NCI-H510A (cell line): ENCODE measurements at regions not wholly inside any gene's neighbourhood (a gene's known extent, or its start where the extent isn't known, plus 50 kb on each side); places are given as distances from the start of the nearest gene placed in this dataset.

Source experiments
- DNase-seq: peaks from one replicate; lab custom pipeline; 2025; lab: John Stamatoyannopoulos, UW

DNA sequence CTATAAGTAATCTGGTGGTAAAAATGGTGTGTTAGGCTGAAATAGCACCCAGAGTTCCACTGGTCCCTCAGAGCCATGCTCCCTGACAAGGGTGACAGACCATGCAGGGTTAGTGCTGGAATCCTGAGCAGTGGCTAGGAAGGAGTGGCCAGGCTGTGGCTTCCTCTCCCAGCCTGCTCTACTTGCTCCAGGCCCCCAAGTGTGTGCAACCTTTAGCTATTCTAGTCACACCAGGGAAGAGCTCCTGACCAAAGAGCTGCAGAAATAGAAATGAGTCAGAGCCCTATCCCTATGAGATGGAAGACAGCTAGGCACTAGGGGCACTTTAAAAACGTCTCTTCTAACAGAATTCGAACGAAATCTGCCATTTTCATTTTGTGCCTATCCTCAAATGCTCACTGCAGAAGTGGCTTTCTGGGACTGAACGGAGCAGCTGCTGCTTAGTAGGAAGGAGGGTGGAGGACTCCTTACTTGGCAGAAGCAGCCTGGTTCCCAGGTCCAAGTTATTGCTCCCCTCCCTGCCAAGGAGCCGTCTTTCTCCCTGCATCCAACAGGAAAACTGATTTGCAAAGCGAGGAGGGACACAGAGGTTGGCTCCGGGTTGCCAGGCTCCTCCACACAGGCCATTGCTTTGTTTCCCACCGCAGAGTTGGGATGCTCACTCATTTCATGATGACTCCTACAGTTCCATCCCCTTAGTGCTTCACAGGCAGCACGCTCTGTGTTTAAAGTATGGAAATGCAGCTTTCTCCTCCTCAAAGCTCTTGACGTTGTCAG lies 754.5 kb downstream of the C6orf118 start:
- no peak for DNase-seq

DNA sequence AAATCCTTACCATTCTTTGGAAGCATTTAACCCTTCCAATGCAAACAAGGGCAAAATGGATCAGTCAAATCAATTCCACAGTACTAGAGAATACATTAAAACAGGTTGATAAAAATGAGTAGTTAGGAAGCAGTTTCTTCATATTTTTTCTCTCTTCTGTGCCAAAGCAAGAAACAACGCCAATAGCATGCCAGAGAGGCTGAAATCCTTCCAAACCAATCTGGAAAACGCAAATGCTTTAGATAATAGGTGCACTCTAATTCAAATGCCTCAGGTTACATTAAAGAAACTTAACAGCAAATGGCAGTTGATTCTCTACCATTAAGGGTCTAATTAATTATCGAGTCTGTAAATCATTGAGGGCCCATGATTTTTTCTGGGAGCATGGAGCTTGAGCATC lies 755.2 kb downstream of the C6orf118 start:
- no peak for DNase-seq

DNA sequence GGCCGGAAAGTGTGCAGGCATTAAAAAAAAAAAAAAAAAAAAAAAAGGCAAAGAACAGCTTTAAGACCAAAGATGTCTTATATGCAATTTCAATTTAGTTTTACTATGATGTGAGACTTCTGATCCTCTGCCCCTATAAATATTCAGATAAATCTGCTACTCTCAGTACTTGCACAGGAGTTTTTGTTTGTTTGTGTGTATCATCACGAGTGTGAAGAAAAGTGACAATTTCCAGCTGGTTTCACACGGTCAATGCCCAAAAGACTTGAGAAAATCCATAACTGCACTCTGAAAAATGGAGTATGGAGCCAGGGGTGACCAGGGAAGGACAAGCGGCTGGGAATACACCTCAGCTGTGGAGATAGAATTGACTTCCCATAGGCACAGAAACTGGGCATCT lies 757.7 kb downstream of the C6orf118 start:
- no peak for DNase-seq

DNA sequence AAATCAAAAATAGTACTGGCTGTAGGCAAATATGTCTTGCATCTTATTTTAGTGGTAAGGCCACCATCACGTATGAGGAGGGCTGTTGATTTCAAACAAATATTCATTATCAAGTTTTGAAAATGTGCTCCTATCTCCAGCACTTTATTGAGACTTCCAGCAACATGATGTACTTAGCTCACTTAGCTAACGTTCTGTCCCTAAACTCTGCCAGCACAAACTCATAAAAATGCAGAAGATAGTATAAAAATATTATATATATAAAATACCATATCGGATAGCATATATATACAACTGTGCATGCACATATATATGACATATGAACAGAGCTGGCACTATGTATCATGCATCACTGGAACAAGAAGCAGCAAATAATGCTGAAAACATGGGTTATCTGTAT lies 762.3 kb downstream of the C6orf118 start:
- DNase-seq: no peak

DNA sequence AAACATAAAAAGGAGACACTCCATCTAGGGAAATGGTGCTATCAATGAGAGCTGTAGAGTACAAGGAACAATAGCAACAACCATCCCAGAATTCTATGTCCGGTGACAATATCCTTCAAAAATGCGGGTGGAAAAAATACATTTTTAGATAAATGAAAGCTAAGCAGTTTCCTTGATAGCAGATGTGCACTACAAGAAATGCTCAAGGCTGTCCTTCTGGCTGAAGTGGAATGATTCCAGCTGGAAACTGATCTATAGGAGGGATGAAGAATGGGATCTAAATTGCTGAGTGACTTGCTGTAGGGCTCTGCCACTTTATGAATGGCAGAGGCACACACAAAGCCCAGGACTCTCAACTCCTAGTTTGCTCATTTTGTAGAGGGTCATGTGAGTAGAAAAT lies 763.1 kb downstream of the C6orf118 start:
- DNase-seq: no peak

DNA sequence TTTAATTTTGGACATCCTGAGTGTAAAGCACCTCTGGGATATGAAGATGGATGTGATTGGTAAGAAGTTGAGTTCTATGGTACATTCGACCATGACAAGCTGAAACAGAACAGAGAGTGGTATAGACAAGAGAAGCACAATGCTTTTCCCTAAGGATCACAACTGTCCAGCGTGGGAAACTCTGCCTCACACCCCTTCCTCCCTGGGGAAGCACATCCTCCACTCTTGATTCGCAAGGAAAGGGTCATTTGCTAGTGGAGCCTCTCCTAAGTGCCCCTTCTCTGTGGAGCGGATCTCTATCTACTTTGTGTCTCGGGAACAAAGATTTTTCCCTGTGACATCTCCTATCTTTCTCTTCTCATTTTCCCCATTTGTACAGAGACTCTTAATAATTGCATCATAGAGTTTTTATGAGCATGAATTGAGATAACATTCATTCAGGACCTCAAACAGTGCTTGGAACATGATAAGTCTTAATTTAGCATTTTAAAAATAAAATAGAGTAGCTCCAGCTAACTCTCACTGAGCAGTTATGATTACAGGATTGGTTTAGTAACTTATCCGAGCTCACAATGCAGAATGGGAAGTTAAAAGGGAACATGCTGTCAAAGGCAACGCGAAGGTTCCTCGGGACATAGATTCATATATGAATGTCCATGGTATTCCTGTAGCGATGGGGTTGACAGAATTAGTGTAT lies 775.2 kb downstream of the C6orf118 start:
- no peak for DNase-seq

DNA sequence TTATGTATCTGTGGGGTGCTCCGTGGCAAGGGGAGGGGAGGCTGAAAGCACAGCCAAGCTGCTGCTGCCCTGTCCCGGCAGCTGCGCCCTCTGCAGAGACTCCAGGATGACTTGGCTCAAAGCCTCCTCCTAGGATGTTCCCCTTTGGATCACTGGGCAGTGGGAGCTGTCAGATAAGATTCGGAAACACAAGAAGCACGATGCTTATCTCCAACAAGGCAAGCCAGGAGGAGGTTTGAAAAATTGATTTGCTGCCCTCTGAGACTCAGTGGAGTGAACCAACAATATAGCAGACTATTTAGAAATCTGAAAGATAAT lies 776.4 kb downstream of the C6orf118 start:
- no peak for DNase-seq

DNA sequence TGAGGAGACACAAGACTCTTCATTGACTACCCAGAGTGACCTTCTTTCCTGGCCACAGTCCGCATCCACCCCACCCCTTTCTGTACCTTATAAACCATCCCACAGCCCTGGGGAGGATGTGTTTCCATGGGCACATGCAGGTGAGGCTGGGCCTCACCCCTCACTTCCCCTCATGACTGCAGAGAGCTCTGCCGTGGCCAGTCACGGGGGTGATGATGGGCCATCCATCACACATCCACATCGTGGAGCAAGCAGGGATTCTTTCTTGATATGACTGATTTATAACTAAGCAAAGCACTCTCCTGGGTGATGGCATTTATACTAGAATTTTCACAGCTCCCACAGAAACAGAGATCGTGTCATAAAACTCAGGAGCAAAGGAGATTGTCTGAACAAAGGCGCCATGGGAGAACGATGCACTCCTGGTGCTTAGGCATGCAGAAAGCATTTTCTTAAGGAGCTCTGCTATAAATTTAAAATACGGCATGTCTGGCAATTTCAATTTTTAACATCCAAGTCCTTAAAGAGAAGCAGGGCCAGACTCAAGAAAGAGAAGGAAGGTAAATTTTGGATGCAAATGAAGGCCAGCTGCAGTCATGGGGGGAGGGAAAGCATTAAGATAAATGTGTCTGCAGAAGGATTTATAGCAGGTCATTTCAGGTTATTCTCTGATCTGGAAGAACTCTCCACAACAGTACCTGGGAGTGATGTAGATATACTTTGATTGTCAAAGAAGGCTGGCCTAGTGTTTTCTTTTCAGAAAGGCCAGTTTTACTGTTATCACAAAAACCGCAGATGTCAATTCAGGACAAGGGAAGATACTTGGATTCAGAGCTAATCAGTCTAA lies 777.0 kb downstream of the C6orf118 start:
- no peak for DNase-seq

DNA sequence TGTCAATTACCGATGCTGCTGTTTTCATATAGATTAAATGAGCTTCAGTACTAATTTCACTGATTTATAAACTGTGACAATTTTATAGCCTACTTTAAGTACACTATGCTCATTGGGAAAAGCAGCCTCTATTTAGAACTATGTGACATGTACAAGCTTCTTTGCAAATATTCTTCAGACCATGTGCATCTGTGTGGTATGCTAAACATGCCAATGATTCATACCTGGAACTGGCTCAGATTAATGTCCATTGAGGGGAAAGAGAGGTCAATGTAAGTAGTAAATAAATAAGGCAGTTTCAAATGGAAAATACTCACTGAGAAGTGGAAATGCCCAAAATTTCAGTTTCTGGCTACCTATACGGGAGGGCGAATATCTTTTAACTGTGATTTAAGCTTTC lies 777.7 kb downstream of the C6orf118 start:
- no peak for DNase-seq

DNA sequence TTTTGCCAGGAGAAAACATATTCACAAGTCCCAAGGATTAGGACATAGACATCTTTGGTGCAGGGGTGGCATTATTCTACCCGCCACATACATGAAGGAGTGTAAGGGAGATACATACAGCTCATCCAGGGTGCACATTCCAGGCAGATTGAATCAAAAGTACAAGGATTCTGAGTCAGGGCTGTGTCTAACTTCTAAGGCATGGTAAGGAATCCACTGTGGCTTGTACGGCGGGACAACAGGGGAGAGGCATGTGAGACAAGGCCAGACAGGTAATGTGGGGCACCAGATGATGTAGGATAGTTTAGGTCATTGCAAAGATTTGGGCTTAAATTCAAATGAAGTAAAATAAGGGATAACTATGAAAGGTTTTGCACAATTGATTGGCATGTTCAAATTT lies 780.9 kb downstream of the C6orf118 start:
- DNase-seq: no peak

DNA sequence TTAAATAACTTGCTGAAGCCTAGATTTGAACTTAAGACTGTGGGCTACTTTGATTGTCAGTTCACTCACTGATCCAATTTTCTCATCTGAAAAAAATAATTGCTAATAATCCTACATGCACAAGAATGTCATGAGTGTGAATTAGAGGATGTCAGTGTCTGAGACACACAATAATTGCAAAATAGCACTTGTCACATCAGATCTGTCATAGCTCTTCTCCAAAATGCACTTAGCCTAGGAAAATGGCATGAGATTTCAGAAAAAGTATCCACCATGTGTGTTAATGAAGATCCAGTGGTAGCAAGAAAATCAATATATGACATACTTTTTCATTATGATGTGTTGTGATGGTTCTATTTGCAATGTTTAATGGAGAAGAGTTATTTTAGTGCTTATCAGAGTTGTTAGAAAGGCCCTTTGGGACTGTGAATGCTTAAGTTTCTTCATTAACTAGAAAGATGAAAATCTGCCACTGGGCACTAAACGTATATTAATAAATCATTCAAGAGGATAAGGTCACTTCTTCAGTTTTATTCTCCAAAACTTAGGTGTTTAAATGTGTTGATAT lies 786.2 kb downstream of the C6orf118 start:
- DNase-seq: no peak

DNA sequence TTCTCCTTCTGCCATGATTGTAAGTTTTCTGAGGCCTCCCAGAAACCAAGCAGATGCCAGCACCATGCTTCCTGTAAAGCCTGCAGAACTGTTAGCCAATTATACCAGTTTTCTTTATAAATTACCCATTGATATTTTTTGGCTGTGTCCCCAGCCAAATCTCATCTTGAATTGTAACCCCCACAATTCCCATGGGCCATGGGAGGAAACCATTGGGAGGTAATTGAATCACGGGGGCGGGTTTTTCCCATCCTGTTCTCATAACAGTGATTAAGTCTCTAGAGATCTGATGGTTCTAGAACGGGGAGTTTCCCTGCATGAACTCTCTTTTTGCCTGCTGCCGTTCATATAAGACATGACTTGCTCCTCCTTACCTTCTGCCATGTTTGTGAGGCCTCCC lies 788.5 kb downstream of the C6orf118 start:
- DNase-seq: no peak

DNA sequence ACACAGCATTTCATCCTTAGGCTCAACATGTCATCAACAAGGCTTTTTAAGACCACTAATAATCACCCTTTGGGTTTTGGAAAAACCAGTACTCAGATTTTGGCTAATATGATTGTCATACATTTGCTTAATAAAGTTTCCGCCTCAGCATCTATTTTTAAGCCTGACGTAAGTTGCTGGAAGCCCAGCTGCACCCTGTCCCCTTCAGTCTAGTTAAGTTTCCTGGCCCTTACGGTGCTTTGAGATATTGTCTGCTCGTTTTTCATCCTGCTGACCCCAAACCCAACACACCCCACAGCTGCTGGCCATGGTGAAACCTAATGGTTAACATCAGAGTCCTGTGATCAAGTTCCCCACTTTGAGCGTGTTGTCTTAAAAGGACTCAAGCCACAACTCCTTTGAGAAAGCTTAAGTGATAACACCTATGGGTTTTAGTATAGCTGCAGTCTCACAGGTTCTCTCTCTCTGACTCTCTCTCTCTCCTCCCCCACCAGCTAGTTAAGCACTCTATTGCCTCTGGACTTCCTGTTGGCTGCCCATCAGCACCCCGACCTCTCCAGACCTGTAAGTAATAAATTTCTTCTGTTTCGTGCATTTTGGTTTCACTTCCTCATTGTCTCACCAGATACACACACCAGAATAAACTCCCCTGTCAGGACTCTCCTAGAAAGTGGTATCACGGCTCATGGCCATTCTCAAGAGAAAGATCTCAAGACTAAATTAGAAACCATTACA lies 802.0 kb downstream of the C6orf118 start:
- DNase-seq: no peak

DNA sequence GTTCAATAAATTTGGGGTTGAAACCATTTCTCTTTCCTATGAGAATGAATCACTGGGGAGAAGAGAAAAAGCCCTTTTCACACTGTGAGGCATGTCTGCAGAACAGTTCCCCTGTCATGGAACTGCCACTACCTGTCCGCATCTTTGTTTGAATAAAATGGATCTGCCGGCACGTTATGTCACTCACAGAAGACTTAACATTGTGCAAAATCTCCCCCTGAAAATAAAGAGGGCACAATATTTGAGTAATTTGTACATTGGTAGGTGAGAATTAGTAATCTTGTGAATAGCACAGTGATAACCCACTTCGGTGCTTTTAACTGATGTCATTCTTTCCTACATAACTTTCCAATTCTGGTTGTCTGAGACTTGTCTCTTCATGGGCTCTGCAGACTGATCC lies 804.0 kb downstream of the C6orf118 start:
- no peak for DNase-seq

DNA sequence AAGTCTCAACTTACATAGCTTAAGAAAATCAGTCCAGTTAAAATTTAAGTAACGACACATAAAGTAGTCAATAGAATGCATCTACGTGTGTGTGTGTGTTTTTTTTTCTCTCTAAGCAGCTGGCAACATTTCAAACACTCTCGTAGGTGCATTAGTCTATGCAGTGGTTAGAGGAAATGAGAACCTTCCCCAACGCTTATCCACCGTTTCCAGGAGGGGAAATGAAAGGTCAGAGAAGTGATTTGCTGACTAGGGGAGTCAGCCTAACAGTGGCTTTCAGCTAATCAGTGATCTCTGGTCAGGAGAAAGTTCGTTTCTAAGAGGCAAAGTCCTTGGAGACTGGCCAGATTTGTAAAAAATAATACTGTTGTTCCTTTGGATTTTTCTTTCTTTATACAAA lies 806.6 kb downstream of the C6orf118 start:
- no peak for DNase-seq

DNA sequence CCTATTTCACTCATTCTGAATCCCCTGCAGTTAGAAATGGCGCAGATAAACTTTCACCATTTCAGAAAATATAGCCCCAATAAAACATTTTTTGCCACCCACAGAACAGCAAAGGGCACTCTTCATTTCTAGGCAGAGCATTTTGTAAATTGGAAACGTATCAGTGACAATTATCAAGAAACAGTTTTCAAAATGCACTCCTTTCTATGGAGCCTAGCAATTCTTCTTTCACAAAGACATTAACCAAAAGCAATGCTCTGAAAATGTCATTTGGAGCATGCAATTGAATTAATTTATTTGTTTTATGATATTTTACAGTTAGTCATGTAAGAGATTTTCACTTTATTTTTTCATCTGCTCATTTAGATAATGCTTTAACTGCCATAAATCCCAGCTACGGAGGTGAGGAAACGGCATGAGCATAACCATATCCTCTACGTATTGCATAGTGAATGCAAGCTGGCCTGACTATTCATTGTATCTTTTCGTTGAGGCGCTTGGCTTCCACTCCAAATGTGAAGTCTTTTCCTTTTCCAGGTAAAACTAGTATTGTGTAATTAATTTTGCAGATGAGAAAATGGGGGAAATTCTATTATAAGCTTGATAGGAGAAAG lies 813.4 kb downstream of the C6orf118 start:
- no peak for DNase-seq

DNA sequence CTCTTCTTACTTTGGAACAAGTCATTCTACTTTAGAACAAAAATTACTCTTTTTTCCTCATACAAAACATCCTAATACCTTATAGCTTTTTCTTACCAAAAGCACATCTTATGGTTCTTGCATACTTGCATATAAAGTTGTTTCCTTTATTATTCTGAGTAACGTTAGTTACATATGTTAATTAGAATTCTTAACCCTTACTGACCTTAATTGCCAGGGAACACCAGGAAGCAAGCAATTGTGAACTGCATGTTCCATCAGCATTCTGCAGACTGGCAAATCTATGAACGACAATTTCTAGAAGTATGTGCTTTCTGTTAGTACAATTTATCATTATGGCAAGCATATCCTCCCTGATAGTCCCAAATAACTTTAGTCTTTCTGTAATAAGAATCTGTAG lies 831.0 kb downstream of the C6orf118 start:
- DNase-seq: no peak

DNA sequence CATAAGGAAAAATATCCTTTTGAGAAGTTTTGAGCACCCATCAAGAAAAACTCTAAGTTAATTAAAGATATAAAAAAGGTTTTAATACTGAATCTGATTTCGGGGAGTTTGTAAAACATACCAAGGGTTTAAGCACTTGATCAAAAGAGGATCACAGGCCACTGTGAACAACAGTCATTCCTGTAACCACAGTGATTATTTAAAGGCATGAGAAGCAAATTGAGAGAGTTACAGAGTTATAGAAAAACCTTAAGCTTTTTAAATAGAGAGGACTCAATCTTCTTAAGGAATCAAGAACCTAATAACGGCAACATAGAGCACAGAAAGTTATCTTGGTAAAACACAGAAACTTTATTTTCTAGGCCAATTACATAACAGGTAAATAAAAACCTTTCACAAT lies 831.6 kb downstream of the C6orf118 start:
- no peak for DNase-seq

DNA sequence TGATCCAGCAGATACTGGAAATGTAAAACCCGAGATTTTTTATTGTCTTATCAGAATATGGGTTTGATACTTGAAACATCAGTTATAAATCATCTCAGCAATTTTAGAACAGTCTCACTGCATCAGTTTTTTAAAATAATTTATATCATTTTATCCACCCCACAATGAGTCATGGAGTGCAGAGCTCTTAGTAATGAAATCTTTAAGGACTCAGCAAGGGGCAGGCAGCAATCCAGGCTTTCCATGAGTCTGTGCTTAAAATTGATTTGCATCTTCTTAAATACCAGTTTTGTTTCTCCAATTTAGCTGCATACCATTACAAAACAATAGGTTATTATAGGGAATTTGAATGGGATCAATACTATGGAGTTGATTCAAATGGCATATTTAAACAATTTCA lies 832.3 kb downstream of the C6orf118 start:
- no peak for DNase-seq

DNA sequence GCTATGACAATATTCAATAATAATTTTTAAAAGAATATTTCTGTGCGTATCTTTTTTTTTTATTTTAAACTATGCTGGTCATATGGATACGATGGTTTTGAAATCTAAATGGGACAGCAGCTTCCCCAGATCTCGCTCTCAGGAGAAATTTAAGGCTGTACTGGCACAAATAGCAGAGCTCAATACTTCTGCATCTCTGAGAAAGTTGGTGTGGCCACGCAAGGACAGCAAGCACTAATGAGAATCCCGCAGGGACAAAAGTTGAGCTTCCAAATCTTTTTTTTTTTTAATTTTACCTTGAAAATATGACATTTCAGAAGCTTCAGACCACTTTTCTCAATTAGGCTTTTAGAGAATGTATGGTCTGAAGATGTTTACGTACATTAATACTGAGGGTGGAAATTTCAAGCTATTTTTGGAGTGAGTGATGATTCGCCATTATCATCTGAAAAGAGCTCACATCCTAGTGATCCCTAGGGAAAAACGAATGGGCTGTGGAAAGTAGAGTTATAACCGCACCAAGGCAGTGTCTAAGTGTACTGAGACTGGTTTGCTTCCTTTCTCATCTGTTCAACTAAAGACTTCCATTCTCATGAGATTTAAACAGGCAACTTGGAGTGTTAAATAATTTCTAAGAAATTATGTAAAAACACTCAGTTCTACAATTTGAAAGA lies 840.0 kb downstream of the C6orf118 start:
- no peak for DNase-seq

DNA sequence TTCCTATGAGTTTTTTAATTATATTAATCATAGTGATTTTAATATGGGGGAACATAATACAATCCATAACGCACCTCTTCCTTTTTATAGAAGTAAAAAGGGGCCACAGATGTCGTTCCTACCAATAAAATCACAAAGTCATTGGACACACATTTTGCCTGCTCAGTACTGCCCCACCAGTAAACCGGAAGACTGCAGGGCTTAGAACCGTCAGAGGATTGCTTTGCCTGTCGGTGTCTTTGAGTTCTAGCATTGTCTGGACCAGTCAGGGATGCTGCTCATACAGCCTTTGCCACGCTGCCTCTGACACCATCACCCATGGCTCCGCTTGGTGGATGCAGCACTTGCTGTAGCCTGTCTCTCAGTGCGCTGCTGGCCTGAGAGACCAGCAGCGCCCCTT lies 853.6 kb downstream of the C6orf118 start:
- no peak for DNase-seq
